ENCODE measurements at regions not wholly inside any gene's neighbourhood (a gene's known extent, or its start where the extent isn't known, plus 50 kb on each side); places are given as distances from the start of the nearest gene placed in this dataset.

DNA sequence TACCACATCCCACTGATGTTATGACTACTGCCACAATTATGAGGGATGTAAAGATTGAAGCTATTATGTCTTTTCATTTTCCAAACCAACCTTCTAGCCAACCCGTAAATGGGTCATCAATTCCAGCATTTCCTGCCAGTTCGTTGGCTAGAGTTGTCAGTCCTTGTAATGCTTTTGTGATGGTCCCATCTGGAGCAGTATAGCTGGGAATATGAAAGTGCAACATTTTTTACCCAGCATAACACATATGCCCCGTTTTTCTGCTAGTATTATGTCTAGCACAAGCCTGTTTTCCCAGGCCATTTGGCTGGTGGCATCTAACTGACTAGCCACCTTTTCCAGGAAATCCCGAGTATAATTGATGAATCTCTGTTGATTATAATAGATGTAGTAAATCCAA, 1501.6 kb upstream of the SLC39A10 start:
- H3K9me3 Mint-ChIP-seq: peaks cover 32% of the 10 kb centered on the region
- H3K27me3 Mint-ChIP-seq (ENCODE audit: low read depth, poor library complexity): no peaks in the 10 kb centered on the region
- H3K27ac Mint-ChIP-seq: no peak overlapping the region
- H3K36me3 Mint-ChIP-seq (ENCODE audit: low read depth): no peaks in the 10 kb centered on the region
- no peaks in the 10 kb centered on the region for H3K4me1 Mint-ChIP-seq
- no peak for TF ChIP-seq CTCF (IDR thresholded peaks at IDR 0.05)
- no peak for DNase-seq
- H3K4me3 Mint-ChIP-seq: no peak overlapping the region

DNA sequence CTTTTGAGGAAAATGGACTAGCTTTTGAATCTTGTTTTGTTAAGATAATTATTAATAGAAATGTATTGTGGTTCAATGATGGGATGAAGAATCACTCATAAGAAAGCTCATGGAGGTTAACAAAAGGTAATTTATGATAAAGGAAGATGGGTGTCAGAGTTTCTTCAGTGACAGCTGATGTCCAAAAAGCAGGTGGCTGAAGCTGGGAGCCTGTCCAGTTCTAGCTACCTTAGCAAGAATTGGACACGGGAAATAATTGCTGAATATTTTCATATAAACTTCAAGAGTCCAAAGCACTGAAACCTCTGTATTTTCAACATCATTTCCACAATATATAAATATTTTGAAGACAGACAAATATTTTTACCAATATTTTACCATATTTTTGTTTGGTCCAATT, 1505.8 kb upstream of the SLC39A10 start:
- DNase-seq: no peak
- Mint-ChIP-seq H3K4me1 (no peaks in the 10 kb centered on the region), H3K27ac (no peak overlapping the region), H3K27me3 (ENCODE audit: low read depth, poor library complexity) (peaks cover 3% of the 10 kb centered on the region), H3K36me3 (ENCODE audit: low read depth) (no peaks in the 10 kb centered on the region), H3K9me3 (peaks cover 1% of the 10 kb centered on the region), H3K4me3 (no peak overlapping the region)
- TF ChIP-seq CTCF (IDR thresholded peaks at IDR 0.05): no peak

GRCh38 chr2:194135463-194135862, 1521.6 kb upstream of the SLC39A10 start:
- DNase-seq: no peak
- Mint-ChIP-seq H3K9me3 (peaks cover 19% of the 10 kb centered on the region), H3K4me1 (no peaks in the 10 kb centered on the region), H3K36me3 (ENCODE audit: low read depth) (no peaks in the 10 kb centered on the region), H3K4me3 (no peak overlapping the region), H3K27ac (no peak overlapping the region), H3K27me3 (ENCODE audit: low read depth, poor library complexity) (no peaks in the 10 kb centered on the region)
- TF ChIP-seq CTCF (IDR thresholded peaks at IDR 0.05): no peak

GRCh38 chr2:194128810-194129209, 1528.2 kb upstream of the SLC39A10 start:
- H3K27me3 Mint-ChIP-seq (ENCODE audit: low read depth, poor library complexity): no peaks in the 10 kb centered on the region
- DNase-seq: no peak
- H3K4me3 Mint-ChIP-seq: no peak overlapping the region
- no peaks in the 10 kb centered on the region for H3K36me3 Mint-ChIP-seq (ENCODE audit: low read depth)
- no peak for TF ChIP-seq CTCF (IDR thresholded peaks at IDR 0.05)
- no peaks in the 10 kb centered on the region for H3K9me3 Mint-ChIP-seq
- no peak overlapping the region for H3K27ac Mint-ChIP-seq
- H3K4me1 Mint-ChIP-seq: no peaks in the 10 kb centered on the region

GRCh38 chr2:194126418-194126817, 1530.6 kb upstream of the SLC39A10 start:
- H3K27ac Mint-ChIP-seq: no peak overlapping the region

More at GRCh38 chr2:194126418-194126817, 1530.6 kb upstream of the SLC39A10 start:
- H3K4me3 Mint-ChIP-seq: no peak overlapping the region
- H3K4me1 Mint-ChIP-seq: no peaks in the 10 kb centered on the region
- no peak for DNase-seq
- no peak for TF ChIP-seq CTCF (IDR thresholded peaks at IDR 0.05)
- H3K36me3 Mint-ChIP-seq (ENCODE audit: low read depth): no peaks in the 10 kb centered on the region
- H3K9me3 Mint-ChIP-seq: no peaks in the 10 kb centered on the region
- no peaks in the 10 kb centered on the region for H3K27me3 Mint-ChIP-seq (ENCODE audit: low read depth, poor library complexity)
